MCF 10A (cell line): ENCODE measurements at regions not wholly inside any gene's neighbourhood (a gene's known extent, or its start where the extent isn't known, plus 50 kb on each side); places are given as distances from the start of the nearest gene placed in this dataset.

Experiments
- BruUV-seq: library from RNA; stranded (reverse); fragments of 400-500 nt; replicated peaks from 2 replicates; lab custom pipeline; 2021; lab: Mats Ljungman, UMichigan
- CTCF ChIA-PET: fragments of 300-600 bp; sonication (Branson Sonifier 250); formaldehyde crosslinking; extraction: SDS; loops from one replicate; lab custom pipeline; 2021; ENCODE audit warnings: antibody characterized with exemption, inconsistent platforms; lab: Yijun Ruan, JAX
- POLR2A ChIA-PET: fragments of 300-600, 350-650 bp; sonication (Branson Sonifier 250); formaldehyde crosslinking; extraction: SDS; loops from one replicate; lab custom pipeline; 2020; ENCODE audit warnings: antibody characterized with exemption, inconsistent platforms; lab: Yijun Ruan, JAX
- DNase-seq: peaks from one replicate; pipeline ENCODE4 v3.0.0-alpha.2; 2018; ENCODE audit not compliant: unreplicated experiment
- H3K27ac Mint-ChIP-seq: one replicate; pipeline ENCODE4 v1.8.0; 2022; ENCODE audit warnings: mild to moderate bottlenecking, low read depth, mixed read lengths; ENCODE audit not compliant: unreplicated experiment
- H3K27me3 Mint-ChIP-seq: one replicate; pipeline ENCODE4 v1.8.0; 2022; ENCODE audit warnings: mixed read lengths; ENCODE audit not compliant: insufficient read depth, unreplicated experiment
- H3K36me3 Mint-ChIP-seq: one replicate; pipeline ENCODE4 v1.8.0; 2022; ENCODE audit warnings: mild to moderate bottlenecking, moderate library complexity, mixed read lengths; ENCODE audit not compliant: insufficient read depth, unreplicated experiment
- H3K4me1 Mint-ChIP-seq: one replicate; pipeline ENCODE4 v1.8.0; 2022; ENCODE audit warnings: mixed read lengths; ENCODE audit not compliant: insufficient read depth, unreplicated experiment
- H3K4me3 Mint-ChIP-seq: one replicate; pipeline ENCODE4 v1.8.0; 2022; ENCODE audit warnings: mild to moderate bottlenecking, moderate library complexity, mixed read lengths; ENCODE audit not compliant: unreplicated experiment
- H3K9me3 Mint-ChIP-seq: one replicate; pipeline ENCODE4 v1.8.0; 2022; ENCODE audit warnings: mixed read lengths; ENCODE audit not compliant: unreplicated experiment
- intact Hi-C: fragments of 100-400 bp; cut with micrococcal nuclease; formaldehyde crosslinking; loops from 2 replicates; pipeline ENCODE4 v1.14.1; 2022
- TF ChIP-seq, protein P1 (sequence below): fragments of 200-600 bp; IDR thresholded peaks from one replicate; pipeline ENCODE4 v1.8.0; 2022; ENCODE audit warnings: antibody characterized with exemption, mild to moderate bottlenecking; ENCODE audit not compliant: unreplicated experiment

GRCh38 chr7:33850768-33851167 lies 54.6 kb upstream of the BMPER start:
- no peak for DNase-seq
- CTCF ChIA-PET, result interaction anchor here (0.7 to 1.4 kb wide), 6 partner anchors 20 to 92 kb away, joined by 3 to 8 read pairs (median 3); no protein-coding TSS in a partner anchor
- Mint-ChIP-seq H3K27me3 (no peaks in the 10 kb centered on the region), H3K36me3 (no peaks in the 10 kb centered on the region), H3K9me3 (no peaks in the 10 kb centered on the region), H3K4me3 (no peak overlapping the region), H3K27ac (peak overlapping the region; percentile 47), H3K4me1 (peaks cover 18% of the 10 kb centered on the region)
- POLR2A ChIA-PET, result interaction anchor here (1.1 kb wide), 1 partner anchor 12 kb away, joined by 3 read pairs; no protein-coding TSS in a partner anchor
- intact Hi-C loops, result no loop called here
- TF ChIP-seq, protein P1, sequence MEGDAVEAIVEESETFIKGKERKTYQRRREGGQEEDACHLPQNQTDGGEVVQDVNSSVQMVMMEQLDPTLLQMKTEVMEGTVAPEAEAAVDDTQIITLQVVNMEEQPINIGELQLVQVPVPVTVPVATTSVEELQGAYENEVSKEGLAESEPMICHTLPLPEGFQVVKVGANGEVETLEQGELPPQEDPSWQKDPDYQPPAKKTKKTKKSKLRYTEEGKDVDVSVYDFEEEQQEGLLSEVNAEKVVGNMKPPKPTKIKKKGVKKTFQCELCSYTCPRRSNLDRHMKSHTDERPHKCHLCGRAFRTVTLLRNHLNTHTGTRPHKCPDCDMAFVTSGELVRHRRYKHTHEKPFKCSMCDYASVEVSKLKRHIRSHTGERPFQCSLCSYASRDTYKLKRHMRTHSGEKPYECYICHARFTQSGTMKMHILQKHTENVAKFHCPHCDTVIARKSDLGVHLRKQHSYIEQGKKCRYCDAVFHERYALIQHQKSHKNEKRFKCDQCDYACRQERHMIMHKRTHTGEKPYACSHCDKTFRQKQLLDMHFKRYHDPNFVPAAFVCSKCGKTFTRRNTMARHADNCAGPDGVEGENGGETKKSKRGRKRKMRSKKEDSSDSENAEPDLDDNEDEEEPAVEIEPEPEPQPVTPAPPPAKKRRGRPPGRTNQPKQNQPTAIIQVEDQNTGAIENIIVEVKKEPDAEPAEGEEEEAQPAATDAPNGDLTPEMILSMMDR, result no peak
- no TSS peak for BruUV-seq

DNA sequence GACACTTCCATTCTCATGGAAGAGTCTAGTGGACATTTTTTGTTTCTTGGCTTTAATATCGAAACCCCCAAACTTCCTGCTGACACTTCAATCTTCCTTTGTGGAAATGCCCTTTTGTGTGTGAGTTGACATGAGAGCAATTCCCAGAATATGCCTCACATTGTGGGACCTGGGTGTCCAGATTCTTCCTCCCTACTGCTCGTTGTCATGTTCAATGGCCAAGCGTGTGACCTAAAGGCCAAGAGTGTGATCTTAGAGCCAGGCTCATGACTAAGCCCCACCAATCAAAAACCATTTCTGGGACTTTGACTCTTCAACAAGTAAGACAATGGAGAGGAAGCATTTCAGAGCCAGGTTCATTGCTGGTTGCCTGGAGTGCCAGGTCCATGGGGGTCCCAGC lies 52.5 kb upstream of the BMPER start:
- H3K9me3 Mint-ChIP-seq, result no peaks in the 10 kb centered on the region
- CTCF ChIA-PET, result interaction anchor here (0.5 to 0.7 kb wide), 2 partner anchors 60 to 427 kb away, joined by 3 read pairs; no protein-coding TSS in a partner anchor

DNA sequence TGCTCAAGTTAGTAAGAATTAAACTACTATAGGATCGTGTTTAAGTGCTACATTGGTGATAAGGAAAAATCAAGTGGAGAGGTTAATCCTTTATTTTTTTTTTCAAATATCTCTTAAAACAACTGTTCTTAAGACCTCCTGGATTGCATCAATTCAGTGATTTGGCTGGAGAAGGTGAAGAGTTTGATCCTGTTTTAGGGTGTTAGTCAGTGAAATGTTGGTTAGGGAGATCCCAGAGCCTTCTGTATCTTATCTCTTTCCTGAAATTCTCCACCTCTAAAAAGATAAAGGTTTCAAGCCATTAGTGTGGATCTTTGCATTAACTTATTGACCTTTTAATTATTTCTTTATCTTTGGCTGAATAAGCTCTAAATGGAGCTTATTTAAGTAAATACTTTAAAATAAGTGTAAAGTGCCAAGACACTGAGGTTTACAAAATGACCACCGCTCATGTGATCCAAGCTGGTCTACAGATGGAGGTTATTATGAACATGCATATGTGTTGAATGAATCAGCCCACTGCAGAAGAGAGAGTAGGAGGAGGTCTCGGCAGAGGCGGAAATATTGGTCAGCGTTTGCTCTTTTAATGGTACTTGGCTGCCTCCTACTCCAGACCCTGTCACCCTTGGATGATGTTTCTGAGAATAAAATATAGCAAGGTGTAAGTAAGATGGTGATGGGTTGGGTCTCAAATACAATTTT lies 51.8 kb upstream of the BMPER start:
- DNase-seq, result no peak
- H3K4me3 Mint-ChIP-seq, result no peak overlapping the region
- BruUV-seq, result no TSS peak

More for the DNA sequence above, 52.5 kb upstream of the BMPER start:
- TF ChIP-seq, protein P1, result no peak
- no peaks in the 10 kb centered on the region for H3K27me3 Mint-ChIP-seq
- H3K4me3 Mint-ChIP-seq, result no peak overlapping the region
- no peak overlapping the region for H3K27ac Mint-ChIP-seq
- no TSS peak for BruUV-seq
- intact Hi-C loops, result no loop called here
- POLR2A ChIA-PET, result no interaction called here
- peaks cover 18% of the 10 kb centered on the region for H3K4me1 Mint-ChIP-seq
- DNase-seq, result no peak
- no peaks in the 10 kb centered on the region for H3K36me3 Mint-ChIP-seq

DNA sequence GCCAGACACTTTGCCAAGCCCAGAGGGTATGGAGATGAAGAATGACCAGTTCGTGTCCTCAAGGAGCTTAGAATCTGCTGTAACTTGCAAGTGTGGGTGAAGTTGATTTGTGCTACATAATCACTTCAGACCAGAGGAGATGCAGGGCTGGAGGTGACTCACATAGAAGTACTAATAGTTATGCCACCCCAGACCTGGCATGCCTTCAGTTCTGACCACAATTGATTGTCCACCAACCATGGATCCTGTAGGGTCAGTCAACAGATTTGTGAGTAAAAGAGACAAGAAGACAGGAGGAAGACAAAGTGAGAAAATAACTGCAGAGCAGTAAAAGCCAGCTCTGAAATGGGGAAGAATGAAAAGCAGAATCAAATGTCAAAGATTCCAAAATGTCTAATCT lies 51.2 kb upstream of the BMPER start:
- H3K27me3 Mint-ChIP-seq, result no peaks in the 10 kb centered on the region
- no peak overlapping the region for H3K27ac Mint-ChIP-seq
- intact Hi-C loops, result no loop called here
- H3K4me3 Mint-ChIP-seq, result no peak overlapping the region
- peaks cover 15% of the 10 kb centered on the region for H3K4me1 Mint-ChIP-seq
- H3K9me3 Mint-ChIP-seq, result no peaks in the 10 kb centered on the region
- ChIA-PET CTCF (no interaction called here), POLR2A (no interaction called here)
- no peaks in the 10 kb centered on the region for H3K36me3 Mint-ChIP-seq
- TF ChIP-seq, protein P1, result no peak
- DNase-seq, result peak; percentile 31
- no TSS peak for BruUV-seq

More for the DNA sequence above, 51.8 kb upstream of the BMPER start:
- Mint-ChIP-seq H3K27me3 (no peaks in the 10 kb centered on the region), H3K36me3 (no peaks in the 10 kb centered on the region), H3K27ac (no peak overlapping the region), H3K4me1 (peaks cover 18% of the 10 kb centered on the region), H3K9me3 (no peaks in the 10 kb centered on the region)
- intact Hi-C loops, result no loop called here
- TF ChIP-seq, protein P1, result no peak
- POLR2A ChIA-PET, result no interaction called here
- CTCF ChIA-PET, result no interaction called here
